EH (cell line): ENCODE measurements at regions not wholly inside any gene's neighbourhood (a gene's known extent, or its start where the extent isn't known, plus 50 kb on each side); places are given as distances from the start of the nearest gene placed in this dataset.

Experiments used
- DNase-seq: peaks from one replicate; pipeline ENCODE4 v3.0.0-alpha.2; 2015; ENCODE audit warnings: low read depth

GRCh38 chr2:121162893-121163292 is 122.1 kb downstream of the TFCP2L1 start:
- DNase-seq: no peak

GRCh38 chr2:121164042-121164441 is 121.0 kb downstream of the TFCP2L1 start:
- DNase-seq: no peak

DNA sequence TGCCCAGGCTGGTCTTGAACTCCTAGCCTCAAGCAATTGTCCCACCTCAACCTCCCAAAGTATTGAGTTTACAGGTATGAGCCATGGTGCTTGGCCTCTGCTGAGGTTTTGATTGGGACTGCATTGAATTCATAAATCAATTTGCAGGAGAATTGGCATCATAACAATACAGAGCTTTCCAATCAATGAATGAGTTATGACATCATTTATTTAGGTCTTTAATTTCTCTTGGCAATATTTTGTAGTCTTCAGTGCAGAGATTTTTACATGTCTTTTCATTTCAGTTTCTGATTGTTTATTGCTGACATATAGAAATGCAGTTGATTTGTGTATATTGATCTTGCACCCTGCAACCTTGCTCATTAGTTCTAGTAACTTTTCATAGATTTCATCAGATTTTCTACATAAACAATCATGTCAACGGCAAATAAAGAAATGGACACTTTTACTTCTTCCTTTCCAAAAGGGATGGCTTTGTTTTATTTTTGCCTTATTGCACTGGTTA is 119.9 kb downstream of the TFCP2L1 start:
- no peak for DNase-seq
